DOHH2 (cell line): ENCODE measurements at regions not wholly inside any gene's neighbourhood (a gene's known extent, or its start where the extent isn't known, plus 50 kb on each side); places are given as distances from the start of the nearest gene placed in this dataset.

Experiments
- H3F3A ChIP-seq: fragments of 200-600 bp; sonication (generic), shearing (Covaris generic); 2 replicates; pipeline ENCODE4 v1.6.0; 2016; ENCODE audit warnings: antibody characterized with exemption, mild to moderate bottlenecking; ENCODE audit not compliant: control insufficient read depth, insufficient read depth
- H3K27ac ChIP-seq: fragments of 200-600 bp; sonication (generic); 2 replicates; pipeline ENCODE4 v1.5.1; 2014; ENCODE audit warnings: low read depth, mild to moderate bottlenecking, low read length, moderate library complexity
- H3K27me3 ChIP-seq: fragments of 200-600 bp; sonication (generic); 2 replicates; pipeline ENCODE4 v1.6.1; 2014; ENCODE audit warnings: mild to moderate bottlenecking, low read length, mixed read lengths; ENCODE audit not compliant: control insufficient read depth
- H3K36me3 ChIP-seq: fragments of 200-600 bp; sonication (generic); 2 replicates; pipeline ENCODE4 v1.6.1; 2014; ENCODE audit warnings: mild to moderate bottlenecking, low read length, moderate library complexity, mixed read lengths; ENCODE audit not compliant: control insufficient read depth
- H3K4me1 ChIP-seq: fragments of 200-600 bp; sonication (generic); 2 replicates; pipeline ENCODE4 v1.6.1; 2014; ENCODE audit warnings: mild to moderate bottlenecking, low read length, mixed read lengths; ENCODE audit not compliant: control insufficient read depth
- H3K4me2 ChIP-seq: fragments of 200-600 bp; sonication (generic); 2 replicates; pipeline ENCODE4 v1.6.0; 2014; ENCODE audit warnings: mild to moderate bottlenecking, low read length, moderate library complexity
- H3K4me3 ChIP-seq: fragments of 200-600 bp; sonication (generic); 2 replicates; pipeline ENCODE4 v1.5.1; 2014; ENCODE audit warnings: mild to moderate bottlenecking, low read length, mixed read lengths
- H3K79me2 ChIP-seq: fragments of 200-600 bp; sonication (generic); 2 replicates; pipeline ENCODE4 v1.6.1; 2014; ENCODE audit warnings: mild to moderate bottlenecking, low read length, mixed read lengths; ENCODE audit not compliant: control insufficient read depth
- H3K9me2 ChIP-seq: fragments of 200-600 bp; sonication (generic); replicated peaks from 2 replicates; pipeline ENCODE4 v1.6.1; 2014; ENCODE audit warnings: mild to moderate bottlenecking, low read length, mixed read lengths; ENCODE audit not compliant: control insufficient read depth
- H3K9me3 ChIP-seq: fragments of 200-600 bp; sonication (generic); 2 replicates; pipeline ENCODE4 v1.6.1; 2014; ENCODE audit warnings: antibody characterized with exemption, low read length, mixed read lengths; ENCODE audit not compliant: control insufficient read depth, insufficient read depth
- H4K20me1 ChIP-seq: fragments of 200-600 bp; sonication (generic); 2 replicates; pipeline ENCODE4 v1.6.0; 2014; ENCODE audit warnings: low read depth, mild to moderate bottlenecking, antibody characterized with exemption, low read length, moderate library complexity; ENCODE audit not compliant: control insufficient read depth, insufficient read depth
- EZH2phosphoT487 ChIP-seq: fragments of 200-600 bp; sonication (generic); IDR thresholded peaks from 2 replicates; pipeline ENCODE4 v1.6.1; 2017; ENCODE audit warnings: borderline replicate concordance, mild to moderate bottlenecking, antibody characterized with exemption, low read length, moderate library complexity, mixed read lengths
- TF ChIP-seq, protein P1 (sequence below): fragments of 200-600 bp; sonication (generic); IDR thresholded peaks from one replicate; pipeline ENCODE4 v1.5.1; 2014; ENCODE audit warnings: antibody characterized with exemption, mild to moderate bottlenecking, low read depth, low read length; ENCODE audit not compliant: poor library complexity, severe bottlenecking

- no peaks in the 10 kb centered on the region for H3K9me3 ChIP-seq
- H3K79me2 ChIP-seq, result no peaks in the 10 kb centered on the region
- no peaks in the 10 kb centered on the region for H3K27me3 ChIP-seq
- no peaks in the 10 kb centered on the region for H3K9me2 ChIP-seq
- no peak overlapping the region for H3K4me3 ChIP-seq
- H3K27ac ChIP-seq, result no peak overlapping the region
- no peaks in the 10 kb centered on the region for H3F3A ChIP-seq
- H3K4me2 ChIP-seq, result no peak overlapping the region
- H3K4me1 ChIP-seq, result no peaks in the 10 kb centered on the region
- TF ChIP-seq, protein P1, sequence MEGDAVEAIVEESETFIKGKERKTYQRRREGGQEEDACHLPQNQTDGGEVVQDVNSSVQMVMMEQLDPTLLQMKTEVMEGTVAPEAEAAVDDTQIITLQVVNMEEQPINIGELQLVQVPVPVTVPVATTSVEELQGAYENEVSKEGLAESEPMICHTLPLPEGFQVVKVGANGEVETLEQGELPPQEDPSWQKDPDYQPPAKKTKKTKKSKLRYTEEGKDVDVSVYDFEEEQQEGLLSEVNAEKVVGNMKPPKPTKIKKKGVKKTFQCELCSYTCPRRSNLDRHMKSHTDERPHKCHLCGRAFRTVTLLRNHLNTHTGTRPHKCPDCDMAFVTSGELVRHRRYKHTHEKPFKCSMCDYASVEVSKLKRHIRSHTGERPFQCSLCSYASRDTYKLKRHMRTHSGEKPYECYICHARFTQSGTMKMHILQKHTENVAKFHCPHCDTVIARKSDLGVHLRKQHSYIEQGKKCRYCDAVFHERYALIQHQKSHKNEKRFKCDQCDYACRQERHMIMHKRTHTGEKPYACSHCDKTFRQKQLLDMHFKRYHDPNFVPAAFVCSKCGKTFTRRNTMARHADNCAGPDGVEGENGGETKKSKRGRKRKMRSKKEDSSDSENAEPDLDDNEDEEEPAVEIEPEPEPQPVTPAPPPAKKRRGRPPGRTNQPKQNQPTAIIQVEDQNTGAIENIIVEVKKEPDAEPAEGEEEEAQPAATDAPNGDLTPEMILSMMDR, result no peak
- no peak for TF ChIP-seq EZH2phosphoT487
- H4K20me1 ChIP-seq, result no peaks in the 10 kb centered on the region
- H3K36me3 ChIP-seq, result no peaks in the 10 kb centered on the region
Observed at GRCh38 chrX:45903781-45904201, 641.4 kb downstream of the ZNF674 start.

DNA sequence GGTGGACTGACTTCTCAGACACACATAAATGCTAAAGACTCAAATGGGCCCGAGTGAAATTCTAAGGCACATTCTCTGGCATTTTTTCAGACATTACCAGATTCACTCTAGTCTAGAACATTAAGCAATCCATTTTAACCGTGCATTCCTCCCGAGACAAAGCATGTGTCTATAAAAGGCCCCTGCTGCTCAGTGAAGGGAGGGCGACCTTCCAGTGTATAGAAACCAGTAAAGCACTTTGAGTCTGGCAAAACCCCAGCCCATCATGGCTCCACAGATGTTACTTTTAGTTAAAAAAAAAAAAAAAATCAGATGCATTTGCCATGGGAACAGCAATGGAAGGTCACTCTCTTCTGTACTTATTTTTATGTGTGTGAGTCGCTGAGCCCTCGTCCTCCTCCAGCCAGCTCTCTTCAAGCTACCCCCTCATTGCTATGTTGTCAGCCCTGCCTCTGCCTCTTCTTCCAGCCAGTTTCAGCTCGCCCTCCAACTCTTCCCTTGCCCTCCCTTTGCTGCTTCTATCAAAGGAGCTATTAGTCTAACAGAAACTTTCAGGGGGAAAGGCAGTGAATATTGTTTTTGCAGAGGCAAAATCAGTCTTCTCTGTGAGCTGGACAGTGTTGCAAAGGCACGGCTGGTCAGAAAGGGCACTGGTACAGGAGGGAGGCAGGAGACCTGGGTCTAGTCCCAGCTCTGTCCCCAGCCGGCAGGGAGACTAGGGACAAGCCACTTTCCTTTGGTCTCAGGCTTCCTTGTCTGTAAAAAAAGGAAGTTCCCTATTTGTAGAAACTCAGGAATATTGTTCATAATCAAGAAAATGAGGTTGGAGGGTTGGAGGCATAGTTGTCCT, 644.2 kb downstream of the ZNF674 start:
- Histone ChIP-seq H3K4me3 (no peak overlapping the region), H3K9me3 (no peaks in the 10 kb centered on the region), H3K27me3 (no peaks in the 10 kb centered on the region), H3K79me2 (no peaks in the 10 kb centered on the region), H3K27ac (no peak overlapping the region), H3K9me2 (no peaks in the 10 kb centered on the region), H3K36me3 (no peaks in the 10 kb centered on the region), H3K4me1 (no peaks in the 10 kb centered on the region), H4K20me1 (no peaks in the 10 kb centered on the region), H3K4me2 (no peak overlapping the region), H3F3A (no peaks in the 10 kb centered on the region)
- TF ChIP-seq EZH2phosphoT487, result no peak
- TF ChIP-seq, protein P1, result no peak

GRCh38 chrX:45894864-45895645, 650.2 kb downstream of the ZNF674 start:
- no peak for TF ChIP-seq EZH2phosphoT487
- TF ChIP-seq, protein P1, result no peak
- no peak overlapping the region for H3K4me2 ChIP-seq
- H3K4me1 ChIP-seq, result no peaks in the 10 kb centered on the region
- no peak overlapping the region for H3K4me3 ChIP-seq
- no peaks in the 10 kb centered on the region for H3K9me2 ChIP-seq
- H3K36me3 ChIP-seq, result no peaks in the 10 kb centered on the region
- H3K27me3 ChIP-seq, result no peaks in the 10 kb centered on the region
- no peak overlapping the region for H3K27ac ChIP-seq
- H3F3A ChIP-seq, result no peaks in the 10 kb centered on the region
- no peaks in the 10 kb centered on the region for H3K9me3 ChIP-seq
- no peaks in the 10 kb centered on the region for H3K79me2 ChIP-seq
- H4K20me1 ChIP-seq, result no peaks in the 10 kb centered on the region
